Mammary epithelial cell (primary cell): ENCODE measurements at regions not wholly inside any gene's neighbourhood (a gene's known extent, or its start where the extent isn't known, plus 50 kb on each side); places are given as distances from the start of the nearest gene placed in this dataset.

ENCODE experiments used
- EZH2 ChIP-seq: IDR thresholded peaks from 2 replicates; pipeline ENCODE4 v1.6.1; 2012; ENCODE audit warnings: low read length, inconsistent platforms, borderline replicate concordance
- TF ChIP-seq, protein P1 (sequence below), 2 donors: IDR thresholded peaks in 1 of 2; conservative IDR thresholded peaks in 1 of 2; 2 replicates each; pipeline ENCODE4 v1.5.1; 2011 to 2012; ENCODE audit warnings: inconsistent platforms in 2 of 2, low read length in 2 of 2, mild to moderate bottlenecking in 2 of 2, control low read depth in 1 of 2, low read depth in 1 of 2; ENCODE audit not compliant: insufficient read depth in 1 of 2; ENCODE audit errors: extremely low read depth in 1 of 2

DNA sequence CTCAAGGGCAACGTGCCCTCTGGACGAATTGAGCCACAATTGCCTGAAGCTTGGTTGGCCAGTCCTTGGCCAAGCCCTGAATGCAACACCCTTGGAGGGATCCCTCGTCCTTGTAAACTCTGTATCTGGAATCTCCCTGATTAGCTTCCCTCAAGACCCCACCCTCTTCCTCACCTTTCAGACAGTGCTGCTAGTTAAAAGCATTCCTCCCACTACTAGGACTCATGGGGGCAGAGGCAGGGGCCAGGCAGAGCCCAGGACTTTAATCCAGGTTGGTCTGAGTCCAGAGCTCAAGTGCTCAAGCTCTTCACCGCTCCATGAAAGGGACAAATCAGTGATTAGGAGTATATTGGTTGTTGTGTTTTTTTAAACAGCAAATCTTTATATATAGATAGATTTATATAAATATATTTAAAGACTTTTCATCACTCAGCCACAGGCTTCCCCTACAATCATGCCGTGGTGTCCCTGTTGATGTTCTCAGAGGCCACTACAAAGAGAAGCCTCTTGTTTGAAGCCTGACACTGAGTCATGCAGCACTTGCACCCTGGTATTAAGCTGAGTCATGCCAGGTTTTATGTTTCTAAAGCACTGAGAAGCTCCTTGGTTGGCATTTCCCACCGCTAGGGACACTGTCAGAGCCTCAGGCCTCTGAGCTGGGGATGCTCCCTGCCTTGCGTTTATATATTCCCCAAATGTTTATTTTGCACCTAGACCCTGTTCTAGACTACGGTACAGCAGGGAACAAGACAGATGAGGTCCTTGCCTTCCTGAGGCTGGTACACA is 53.8 kb upstream of the GSC start:
- TF ChIP-seq EZH2: no peak
- TF ChIP-seq, protein P1, sequence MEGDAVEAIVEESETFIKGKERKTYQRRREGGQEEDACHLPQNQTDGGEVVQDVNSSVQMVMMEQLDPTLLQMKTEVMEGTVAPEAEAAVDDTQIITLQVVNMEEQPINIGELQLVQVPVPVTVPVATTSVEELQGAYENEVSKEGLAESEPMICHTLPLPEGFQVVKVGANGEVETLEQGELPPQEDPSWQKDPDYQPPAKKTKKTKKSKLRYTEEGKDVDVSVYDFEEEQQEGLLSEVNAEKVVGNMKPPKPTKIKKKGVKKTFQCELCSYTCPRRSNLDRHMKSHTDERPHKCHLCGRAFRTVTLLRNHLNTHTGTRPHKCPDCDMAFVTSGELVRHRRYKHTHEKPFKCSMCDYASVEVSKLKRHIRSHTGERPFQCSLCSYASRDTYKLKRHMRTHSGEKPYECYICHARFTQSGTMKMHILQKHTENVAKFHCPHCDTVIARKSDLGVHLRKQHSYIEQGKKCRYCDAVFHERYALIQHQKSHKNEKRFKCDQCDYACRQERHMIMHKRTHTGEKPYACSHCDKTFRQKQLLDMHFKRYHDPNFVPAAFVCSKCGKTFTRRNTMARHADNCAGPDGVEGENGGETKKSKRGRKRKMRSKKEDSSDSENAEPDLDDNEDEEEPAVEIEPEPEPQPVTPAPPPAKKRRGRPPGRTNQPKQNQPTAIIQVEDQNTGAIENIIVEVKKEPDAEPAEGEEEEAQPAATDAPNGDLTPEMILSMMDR (conservative IDR thresholded peaks at IDR 0.05 in 1 of 2, IDR thresholded peaks at IDR 0.05 in 1 of 2; ENCODE audit: extremely low read depth in 1 of 2, insufficient read depth in 1 of 2, low read depth in 1 of 2, low read length in 2 of 2): no peak
